Epithelial cell of esophagus (primary cell): ENCODE measurements at regions not wholly inside any gene's neighbourhood (a gene's known extent, or its start where the extent isn't known, plus 50 kb on each side); places are given as distances from the start of the nearest gene placed in this dataset.
"Not testable (repeated sequence)": the region's sequence is repeated elsewhere in the genome, so short reads cannot be mapped to it uniquely, and the experiment has no call there.

Experiments
- DNase-seq: peaks from one replicate; pipeline ENCODE4 v3.0.0; 2010; ENCODE audit warnings: low read depth
- H3K4me3 ChIP-seq: 2 replicates; pipeline ENCODE4 v1.5.1; 2011; ENCODE audit warnings: mild to moderate bottlenecking, low read length, control low read depth
- CTCF ChIP-seq: IDR thresholded peaks from 2 replicates; pipeline ENCODE4 v1.5.1; 2011; ENCODE audit warnings: low read depth, mild to moderate bottlenecking, low read length, control low read depth, inconsistent platforms; ENCODE audit not compliant: insufficient read depth; ENCODE audit errors: missing control alignments

- not testable (repeated sequence) for DNase-seq, H3K4me3 ChIP-seq
These were observed 150.9 kb upstream of the TEX13D start for GRCh38 chrX:124181515-124181914.

GRCh38 chrX:124190440-124190839, 142.0 kb upstream of the TEX13D start:
- TF ChIP-seq CTCF = no peak
- no peak for DNase-seq
- H3K4me3 ChIP-seq = no peak overlapping the region

GRCh38 chrX:124194199-124194598, 138.3 kb upstream of the TEX13D start:
- no peak for DNase-seq
- no peak overlapping the region for H3K4me3 ChIP-seq
- TF ChIP-seq CTCF = no peak

GRCh38 chrX:124194901-124195300, 137.6 kb upstream of the TEX13D start:
- TF ChIP-seq CTCF = no peak
- H3K4me3 ChIP-seq = no peak overlapping the region
- no peak for DNase-seq

GRCh38 chrX:124203311-124203710, 129.1 kb upstream of the TEX13D start:
- TF ChIP-seq CTCF = no peak
- DNase-seq = no peak
- no peak overlapping the region for H3K4me3 ChIP-seq

- DNase-seq = no peak
- no peak overlapping the region for H3K4me3 ChIP-seq
- TF ChIP-seq CTCF = no peak
These were observed 123.8 kb upstream of the TEX13D start for GRCh38 chrX:124208660-124209059.

- no peak overlapping the region for H3K4me3 ChIP-seq
- peak; percentile 1 for DNase-seq
- TF ChIP-seq CTCF = no peak
These were observed 122.5 kb upstream of the TEX13D start for GRCh38 chrX:124209792-124210576.
